ENCODE measurements at regions not wholly inside any gene's neighbourhood (a gene's known extent, or its start where the extent isn't known, plus 50 kb on each side); places are given as distances from the start of the nearest gene placed in this dataset.

- Histone ChIP-seq H3K9me3 (ENCODE audit: low read length) (no peaks in the 10 kb centered on the region), H3K36me3 (replicated peaks in 1 of 2; ENCODE audit: control insufficient read depth in 1 of 2, insufficient read depth in 2 of 2, low read length in 2 of 2) (no peaks in the 10 kb centered on the region), H3K4me3 (replicated peaks in 1 of 3; ENCODE audit: insufficient read depth in 1 of 3, low read depth in 2 of 3, low read length in 3 of 3) (no peak overlapping the region), H3K4me2 (ENCODE audit: low read depth, low read length) (no peak overlapping the region), H4K20me1 (ENCODE audit: insufficient read depth, low read length) (no peaks in the 10 kb centered on the region), H3K4me1 (ENCODE audit: insufficient read depth, low read length) (no peaks in the 10 kb centered on the region), H3K79me2 (ENCODE audit: insufficient read depth, low read length) (no peaks in the 10 kb centered on the region), H3K9ac (ENCODE audit: insufficient read depth, low read depth, low read length) (no peak overlapping the region), H2AFZ (ENCODE audit: low read length) (no peak overlapping the region), H3K27ac (ENCODE audit: extremely low read length, insufficient read depth, low read length) (no peak overlapping the region), H3K27me3 (ENCODE audit: control insufficient read depth in 1 of 2, insufficient read depth in 2 of 2, low read length in 2 of 2) (peaks cover 2 to 49% of the 10 kb centered on the region in 2 experiments; a peak in 3 of 5 replicates)
- ChIA-PET CTCF (ENCODE audit: low intra/inter-chr PET ratio, low total read pairs) (no interaction called here), POLR2A (no interaction called here)
- no peak for TF ChIP-seq ZNF619 (CRISPR knock-in tag; IDR thresholded peaks at IDR 0.05)
- no peak for TF ChIP-seq IKZF4 (CRISPR knock-in tag; IDR thresholded peaks at IDR 0.05; ENCODE audit: borderline replicate concordance, low read depth, not compliant biosample characterization)
- no TSS peak for BruUV-seq (replicated peaks)
- ATAC-seq (no peak), FAIRE-seq (no peak), DNase-seq (ENCODE audit: low spot score) (no peak)
- WGBS (ENCODE audit: low lambda C conversion rate), result 14% methylated on average over 3 of the region's 11 CpGs
- intact Hi-C loops (cut with micrococcal nuclease; ENCODE audit: unreplicated experiment) (no loop called here), in situ Hi-C loops (cut with HindIII; ENCODE audit: extremely low pct_ligation_motif_present, low pct_unique_long_range_greater_than_20kb) (no loop called here)
Measured at GRCh38 chr11:45073685-45074141, 72.7 kb upstream of the PRDM11 start.

- H3K4me1 ChIP-seq (ENCODE audit: insufficient read depth, low read length), result no peaks in the 10 kb centered on the region
- in situ Hi-C loops (cut with HindIII; ENCODE audit: extremely low pct_ligation_motif_present, low pct_unique_long_range_greater_than_20kb) (no loop called here), intact Hi-C loops (cut with micrococcal nuclease; ENCODE audit: unreplicated experiment) (no loop called here)
- H2AFZ ChIP-seq (ENCODE audit: low read length), result no peak overlapping the region
- FAIRE-seq (no peak), ATAC-seq (no peak), DNase-seq (ENCODE audit: low spot score) (no peak)
- no peaks in the 10 kb centered on the region for H3K79me2 ChIP-seq (ENCODE audit: insufficient read depth, low read length)
- no peak overlapping the region for H3K27ac ChIP-seq (ENCODE audit: extremely low read length, insufficient read depth, low read length)
- TF ChIP-seq KLF13 (CRISPR knock-in tag; IDR thresholded peaks at IDR 0.05) (no peak), ZNF446 (CRISPR knock-in tag; IDR thresholded peaks at IDR 0.05) (no peak), ZNF691 (CRISPR knock-in tag; IDR thresholded peaks at IDR 0.05; ENCODE audit: borderline replicate concordance, low read depth) (no peak), TSC22D2 (CRISPR knock-in tag; IDR thresholded peaks at IDR 0.05; ENCODE audit: borderline replicate concordance) (no peak), TBX2 (CRISPR knock-in tag; IDR thresholded peaks at IDR 0.05; ENCODE audit: borderline replicate concordance) (no peak), ZNF383 (CRISPR knock-in tag; IDR thresholded peaks at IDR 0.05; ENCODE audit: borderline replicate concordance) (no peak), SNAI1 (CRISPR knock-in tag; IDR thresholded peaks at IDR 0.05; ENCODE audit: borderline replicate concordance) (no peak), ZNF33A (CRISPR knock-in tag; IDR thresholded peaks at IDR 0.05; ENCODE audit: borderline replicate concordance) (no peak), KDM5B (CRISPR knock-in tag; IDR thresholded peaks at IDR 0.05; ENCODE audit: borderline replicate concordance) (no peak), LBX2 (CRISPR knock-in tag; IDR thresholded peaks at IDR 0.05; ENCODE audit: borderline replicate concordance) (no peak), SAP130 (CRISPR knock-in tag; IDR thresholded peaks at IDR 0.05; ENCODE audit: low read depth) (no peak), THRA (CRISPR knock-in tag; IDR thresholded peaks at IDR 0.05; ENCODE audit: borderline replicate concordance) (no peak)
- no peaks in the 10 kb centered on the region for H3K9me3 ChIP-seq (ENCODE audit: low read length)
- no TSS peak for BruUV-seq (replicated peaks)
- H4K20me1 ChIP-seq (ENCODE audit: insufficient read depth, low read length), result no peaks in the 10 kb centered on the region
- H3K9ac ChIP-seq (ENCODE audit: insufficient read depth, low read depth, low read length), result no peak overlapping the region
- POLR2A ChIA-PET, result no interaction called here
- CTCF ChIA-PET (ENCODE audit: low intra/inter-chr PET ratio, low total read pairs), result no interaction called here
- peaks cover 0 to 33% of the 10 kb centered on the region in 2 experiments; a peak in 2 of 5 replicates for H3K27me3 ChIP-seq (ENCODE audit: control insufficient read depth in 1 of 2, insufficient read depth in 2 of 2, low read length in 2 of 2)
- no peak overlapping the region for H3K4me2 ChIP-seq (ENCODE audit: low read depth, low read length)
- no peak overlapping the region for H3K4me3 ChIP-seq (replicated peaks in 1 of 3; ENCODE audit: insufficient read depth in 1 of 3, low read depth in 2 of 3, low read length in 3 of 3)
- 0% methylated on average over 2 of the region's 4 CpGs for WGBS (ENCODE audit: low lambda C conversion rate)
- no peaks in the 10 kb centered on the region for H3K36me3 ChIP-seq (replicated peaks in 1 of 2; ENCODE audit: control insufficient read depth in 1 of 2, insufficient read depth in 2 of 2, low read length in 2 of 2)
Measured at GRCh38 chr11:45075519-45075918, 70.9 kb upstream of the PRDM11 start.
